Pancreas (tissue), 10 donors: ENCODE measurements at regions not wholly inside any gene's neighbourhood (a gene's known extent, or its start where the extent isn't known, plus 50 kb on each side); places are given as distances from the start of the nearest gene placed in this dataset.

Experiments
- ATAC-seq, 4 donors: fragments of 200-7000 bp; cut with Tn5 transposase; one replicate each; pipeline versions ENCODE4 v1.8.0 to v1.9.1; 2020; ENCODE audit warnings: mild to moderate bottlenecking in 4 of 4, moderate library complexity in 4 of 4
- DNase-seq, 6 donors: peaks; one replicate each; pipeline ENCODE4 v3.0.0-alpha.2; 2020
- FAIRE-seq: peaks from 2 replicates; lab custom pipeline; 2012; peaks lifted over from hg19 to GRCh38; lab: Jason Lieb, UNC
- H3K27ac ChIP-seq, 4 donors: fragments of 200-600 bp; sonication (generic); 1 replicate in 3 of 4; 2 replicates in 1 of 4; pipeline versions ENCODE4 v1.5.0 to v1.8.0; 2020
- H3K27me3 ChIP-seq, 4 donors: fragments of 200-600 bp; one replicate each; pipeline ENCODE4 v1.8.0; 2021
- H3K36me3 ChIP-seq, 3 donors: fragments of 200-600 bp; sonication (generic) in 1 of 3; one replicate each; pipeline versions ENCODE4 v1.5.0 to v1.8.0; 2020 to 2021
- H3K4me1 ChIP-seq, 3 donors: fragments of 200-600 bp; one replicate each; pipeline ENCODE4 v1.8.0; 2021
- H3K4me3 ChIP-seq, 4 donors: fragments of 200-600 bp; sonication (generic) in 2 of 4; one replicate each; pipeline versions ENCODE4 v1.5.0 to v1.8.0; 2020 to 2021
- H3K9me3 ChIP-seq, 4 donors: fragments of 200-600 bp; one replicate each; pipeline ENCODE4 v1.8.0; 2021
- WGBS, 2 donors: extraction: QIAGEN DNeasy Blood & Tissue Kit; methylation state at CpG; one replicate each; pipeline ENCODE4 v1.1.7; 2013; 5-methylcytosine and 5-hydroxymethylcytosine counted together
- intact Hi-C, 3 donors: fragments of 100-400 bp; cut with DNase I; formaldehyde crosslinking; loops; one replicate each; pipeline versions ENCODE4 v1.11.1 to v1.14.2; 2022
- TF ChIP-seq, protein P1 (sequence below), 4 donors: fragments of 200-600 bp; sonication (generic) in 3 of 4; IDR thresholded peaks; one replicate each; pipeline versions ENCODE4 v1.5.0 to v1.8.0; 2021; ENCODE audit warnings: antibody characterized with exemption in 4 of 4
- donor health status: healthy with polysubstance abuse.
- donor health status: DM: no; HTN: no; CAD: no; lungs with moderate emphysema.
- donor health status: DM: no; HTN: no; CAD: no.
- donor health status: control.
- donor health status: control.
- donor health status: Bipolar disorder and iron deficiency.
- donor health status: DM: yes; HTN: yes; CAD: no.
- donor health status: DM: no; HTN: no; CAD: no.
- donor health status: DM: no; HTN: no; CAD: no.
- donor health status: DM: yes; HTN: yes; CAD: no.

DNA sequence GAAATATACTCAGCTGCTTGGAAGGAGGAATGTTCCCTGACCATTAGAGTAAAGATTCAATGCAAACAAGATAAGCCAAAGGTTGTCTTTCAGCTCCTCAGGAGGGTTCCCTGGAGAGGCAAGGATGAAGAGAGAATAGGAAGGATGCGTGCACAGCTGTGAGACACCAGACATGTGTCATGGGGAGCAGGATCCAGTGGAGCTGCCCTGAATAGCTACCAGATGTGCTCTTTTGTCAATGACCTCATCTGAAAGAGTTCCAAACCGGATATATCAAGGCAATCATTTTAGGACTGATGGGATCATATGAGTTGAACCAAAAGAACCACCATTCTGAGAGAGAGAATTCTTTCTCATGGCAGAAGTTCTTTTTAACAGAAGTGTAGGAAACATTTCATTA, 490.6 kb downstream of the IRS1 start:
- no peak for ATAC-seq
- TF ChIP-seq, protein P1, sequence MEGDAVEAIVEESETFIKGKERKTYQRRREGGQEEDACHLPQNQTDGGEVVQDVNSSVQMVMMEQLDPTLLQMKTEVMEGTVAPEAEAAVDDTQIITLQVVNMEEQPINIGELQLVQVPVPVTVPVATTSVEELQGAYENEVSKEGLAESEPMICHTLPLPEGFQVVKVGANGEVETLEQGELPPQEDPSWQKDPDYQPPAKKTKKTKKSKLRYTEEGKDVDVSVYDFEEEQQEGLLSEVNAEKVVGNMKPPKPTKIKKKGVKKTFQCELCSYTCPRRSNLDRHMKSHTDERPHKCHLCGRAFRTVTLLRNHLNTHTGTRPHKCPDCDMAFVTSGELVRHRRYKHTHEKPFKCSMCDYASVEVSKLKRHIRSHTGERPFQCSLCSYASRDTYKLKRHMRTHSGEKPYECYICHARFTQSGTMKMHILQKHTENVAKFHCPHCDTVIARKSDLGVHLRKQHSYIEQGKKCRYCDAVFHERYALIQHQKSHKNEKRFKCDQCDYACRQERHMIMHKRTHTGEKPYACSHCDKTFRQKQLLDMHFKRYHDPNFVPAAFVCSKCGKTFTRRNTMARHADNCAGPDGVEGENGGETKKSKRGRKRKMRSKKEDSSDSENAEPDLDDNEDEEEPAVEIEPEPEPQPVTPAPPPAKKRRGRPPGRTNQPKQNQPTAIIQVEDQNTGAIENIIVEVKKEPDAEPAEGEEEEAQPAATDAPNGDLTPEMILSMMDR (IDR thresholded peaks at IDR 0.05) = no peak
- H3K27ac ChIP-seq = no peak overlapping the region
- no peaks in the 10 kb centered on the region for H3K9me3 ChIP-seq
- H3K4me1 ChIP-seq = peaks cover 0 to 9% (median 4%) of the 10 kb centered on the region in 3 donors
- no peaks in the 10 kb centered on the region for H3K36me3 ChIP-seq
- no peaks in the 10 kb centered on the region for H3K27me3 ChIP-seq
- FAIRE-seq = no peak
- H3K4me3 ChIP-seq = no peak overlapping the region
- 79 to 84% methylated on average over 2 of the region's 2 CpGs for WGBS, 2 donors
- intact Hi-C loops = no loop called here
- DNase-seq = no peak

DNA sequence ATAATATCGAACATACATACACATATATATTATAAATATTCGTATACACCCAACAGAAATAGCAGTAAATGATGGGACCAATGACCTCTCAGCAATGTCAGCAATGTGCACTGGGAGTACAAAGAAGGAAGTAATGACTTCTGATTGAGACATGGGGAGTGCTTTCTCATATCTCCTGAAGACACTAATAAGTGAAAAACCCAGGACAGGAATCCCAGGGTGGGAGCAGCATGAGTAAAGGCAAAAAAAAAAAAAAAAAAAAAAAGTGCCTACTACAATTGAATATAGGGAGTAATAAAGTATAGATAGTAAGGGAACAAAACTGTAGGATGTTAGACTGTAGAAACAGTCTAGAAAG, 491.3 kb downstream of the IRS1 start:
- no peak for DNase-seq
- TF ChIP-seq, protein P1 (IDR thresholded peaks at IDR 0.05) = no peak
- ATAC-seq = no peak
- Histone ChIP-seq H3K27me3 (no peaks in the 10 kb centered on the region), H3K9me3 (no peaks in the 10 kb centered on the region), H3K4me3 (no peak overlapping the region), H3K4me1 (peaks cover 0 to 9% (median 4%) of the 10 kb centered on the region in 3 donors), H3K27ac (no peak overlapping the region), H3K36me3 (no peaks in the 10 kb centered on the region)
- FAIRE-seq = no peak
- intact Hi-C loops = no loop called here
- WGBS, 2 donors = 78 to 87% methylated on average over 2 of the region's 2 CpGs

DNA sequence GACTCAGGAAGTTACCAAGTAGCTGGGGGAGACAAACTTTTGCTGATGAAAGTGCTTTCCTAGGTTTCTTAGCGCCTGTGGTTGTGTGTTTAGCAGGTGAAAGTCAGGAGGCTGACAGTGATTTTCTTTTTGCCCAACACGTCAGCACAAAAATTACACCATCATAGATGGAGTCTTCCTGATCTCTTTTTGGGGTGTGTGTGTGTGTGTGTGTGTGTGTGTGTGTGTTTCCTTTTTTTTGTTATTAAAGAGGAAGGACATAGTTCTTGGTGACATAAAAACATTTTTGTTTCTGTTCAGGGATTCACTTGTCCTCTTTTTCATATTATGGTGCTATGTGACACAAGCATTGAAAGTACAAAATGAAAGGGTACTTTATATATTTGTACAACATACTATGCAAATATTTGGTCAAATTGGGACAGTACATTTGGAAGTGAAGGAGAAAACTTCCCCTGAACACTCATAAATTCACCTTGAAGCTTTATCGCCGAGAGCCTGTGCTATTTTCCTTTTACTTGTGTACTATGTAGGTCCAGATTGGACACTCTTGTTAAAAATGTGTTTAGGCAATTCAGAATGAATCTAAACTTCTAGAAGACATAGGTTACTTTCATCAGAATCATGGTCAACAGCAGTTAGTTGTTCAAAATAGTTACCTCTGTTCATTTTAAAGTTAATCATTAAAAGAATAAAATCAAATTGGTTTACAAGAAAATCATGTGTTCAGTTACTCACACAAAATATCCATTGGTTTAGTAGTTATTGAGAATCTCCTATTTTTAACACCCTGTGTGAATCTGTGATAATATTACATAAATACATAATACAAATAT, 491.9 kb downstream of the IRS1 start:
- peak in 2 of 4 donors; percentile 23 to 38 for ATAC-seq
- 59 to 67% methylated on average over 4 of the region's 4 CpGs for WGBS, 2 donors
- peak; percentile 56 for FAIRE-seq
- Histone ChIP-seq H3K4me3 (no peak overlapping the region), H3K9me3 (no peaks in the 10 kb centered on the region), H3K27me3 (no peaks in the 10 kb centered on the region), H3K4me1 (peaks cover 0 to 9% (median 4%) of the 10 kb centered on the region in 3 donors), H3K36me3 (no peaks in the 10 kb centered on the region), H3K27ac (no peak overlapping the region)
- TF ChIP-seq, protein P1 (IDR thresholded peaks at IDR 0.05) = no peak
- no peak for DNase-seq
- intact Hi-C loops = no loop called here

DNA sequence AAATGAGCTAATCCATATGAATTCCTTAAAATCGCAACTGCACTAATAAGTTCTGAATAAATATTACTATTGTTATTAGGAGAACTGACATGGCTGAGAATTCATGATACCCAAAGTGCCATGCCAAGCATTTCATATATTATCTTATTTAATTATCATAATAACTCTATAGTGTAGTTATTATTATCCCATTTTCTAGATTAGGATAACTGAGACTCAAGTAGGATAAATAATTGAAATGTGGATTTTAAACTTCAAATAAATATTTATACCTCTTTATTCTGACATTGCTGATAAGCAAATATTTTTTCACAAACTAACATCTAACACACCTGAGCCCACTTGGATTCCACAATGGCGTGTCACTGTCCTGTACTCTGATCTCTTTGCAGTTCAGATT, 492.7 kb downstream of the IRS1 start:
- Histone ChIP-seq H3K27ac (no peak overlapping the region), H3K9me3 (no peaks in the 10 kb centered on the region), H3K27me3 (no peaks in the 10 kb centered on the region), H3K36me3 (no peaks in the 10 kb centered on the region), H3K4me3 (no peak overlapping the region), H3K4me1 (peaks cover 0 to 9% (median 4%) of the 10 kb centered on the region in 3 donors)
- TF ChIP-seq, protein P1 (IDR thresholded peaks at IDR 0.05) = no peak
- WGBS, 2 donors = 89 to 95% methylated on average over 2 of the region's 2 CpGs
- ATAC-seq (no peak), FAIRE-seq (no peak), DNase-seq (no peak)
- intact Hi-C loops = no loop called here

DNA sequence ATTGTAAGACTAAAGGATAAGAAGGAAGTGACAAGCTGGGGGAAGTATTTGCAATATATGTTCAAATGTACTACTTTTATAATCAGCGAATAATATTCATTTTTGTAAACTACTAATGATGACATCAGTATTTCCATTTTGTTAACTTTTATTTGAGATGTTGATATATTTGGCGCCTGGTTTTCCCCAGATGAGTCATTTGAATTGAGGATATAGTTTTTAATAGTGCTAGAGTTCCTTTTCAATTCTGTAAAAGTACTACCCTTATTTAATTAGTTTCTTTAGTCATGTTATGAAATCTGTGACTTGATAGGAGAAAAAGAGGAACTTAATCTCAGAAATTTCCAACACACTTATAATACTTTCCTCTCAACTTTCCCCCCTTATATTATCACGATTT, 495.3 kb downstream of the IRS1 start:
- peaks cover 0 to 9% (median 4%) of the 10 kb centered on the region in 3 donors for H3K4me1 ChIP-seq
- ATAC-seq (no peak), FAIRE-seq (no peak), DNase-seq (no peak)
- no peak overlapping the region for H3K27ac ChIP-seq
- H3K27me3 ChIP-seq = no peaks in the 10 kb centered on the region
- WGBS, 2 donors = 78% methylated on average over 3 of the region's 3 CpGs
- TF ChIP-seq, protein P1 (IDR thresholded peaks at IDR 0.05) = no peak
- no peaks in the 10 kb centered on the region for H3K36me3 ChIP-seq
- H3K4me3 ChIP-seq = no peak overlapping the region
- H3K9me3 ChIP-seq = no peaks in the 10 kb centered on the region
- intact Hi-C loops = no loop called here
